Neural progenitor cell (in vitro differentiated cells): ENCODE measurements at regions not wholly inside any gene's neighbourhood (a gene's known extent, or its start where the extent isn't known, plus 50 kb on each side); places are given as distances from the start of the nearest gene placed in this dataset.

Source experiments
- EZH2 ChIP-seq: fragments of 200-600 bp; sonication (generic); IDR thresholded peaks from 2 replicates; pipeline ENCODE4 v1.6.1; 2017; ENCODE audit warnings: antibody characterized with exemption, mild to moderate bottlenecking, moderate library complexity
- EZH2phosphoT487 ChIP-seq: fragments of 200-600 bp; sonication (generic); IDR thresholded peaks from 2 replicates; pipeline ENCODE4 v1.6.1; 2017; ENCODE audit warnings: antibody characterized with exemption
- TF ChIP-seq, protein P1 (sequence below): fragments of 200-600 bp; sonication (generic); IDR thresholded peaks from 2 replicates; pipeline ENCODE4 v1.5.1; 2017; ENCODE audit warnings: antibody characterized with exemption, mild to moderate bottlenecking

DNA sequence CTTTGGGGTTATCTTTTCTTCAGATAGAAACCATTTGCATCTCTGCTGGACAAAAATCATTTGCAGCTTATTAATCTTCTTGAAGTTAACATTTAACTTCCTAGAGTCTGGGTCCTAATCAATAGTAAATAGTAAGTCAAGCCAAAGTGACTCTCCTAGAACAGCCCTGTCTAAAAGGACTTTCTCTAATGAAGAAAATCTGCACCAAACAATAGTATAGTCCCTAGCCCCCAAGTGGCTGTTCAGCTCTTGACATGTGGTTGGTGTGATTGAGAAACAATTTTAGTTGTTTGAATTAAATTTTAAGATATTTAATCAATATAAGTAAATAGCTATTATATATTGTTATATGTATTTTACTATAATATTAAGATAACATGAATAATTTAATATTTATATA lies 64.6 kb upstream of the SHB start:
- no peak for TF ChIP-seq EZH2phosphoT487
- TF ChIP-seq, protein P1, sequence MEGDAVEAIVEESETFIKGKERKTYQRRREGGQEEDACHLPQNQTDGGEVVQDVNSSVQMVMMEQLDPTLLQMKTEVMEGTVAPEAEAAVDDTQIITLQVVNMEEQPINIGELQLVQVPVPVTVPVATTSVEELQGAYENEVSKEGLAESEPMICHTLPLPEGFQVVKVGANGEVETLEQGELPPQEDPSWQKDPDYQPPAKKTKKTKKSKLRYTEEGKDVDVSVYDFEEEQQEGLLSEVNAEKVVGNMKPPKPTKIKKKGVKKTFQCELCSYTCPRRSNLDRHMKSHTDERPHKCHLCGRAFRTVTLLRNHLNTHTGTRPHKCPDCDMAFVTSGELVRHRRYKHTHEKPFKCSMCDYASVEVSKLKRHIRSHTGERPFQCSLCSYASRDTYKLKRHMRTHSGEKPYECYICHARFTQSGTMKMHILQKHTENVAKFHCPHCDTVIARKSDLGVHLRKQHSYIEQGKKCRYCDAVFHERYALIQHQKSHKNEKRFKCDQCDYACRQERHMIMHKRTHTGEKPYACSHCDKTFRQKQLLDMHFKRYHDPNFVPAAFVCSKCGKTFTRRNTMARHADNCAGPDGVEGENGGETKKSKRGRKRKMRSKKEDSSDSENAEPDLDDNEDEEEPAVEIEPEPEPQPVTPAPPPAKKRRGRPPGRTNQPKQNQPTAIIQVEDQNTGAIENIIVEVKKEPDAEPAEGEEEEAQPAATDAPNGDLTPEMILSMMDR = no peak
- no peak for TF ChIP-seq EZH2
